ENCODE measurements at regions not wholly inside any gene's neighbourhood (a gene's known extent, or its start where the extent isn't known, plus 50 kb on each side); places are given as distances from the start of the nearest gene placed in this dataset.

- POLR2A ChIA-PET, result no interaction called here
- TF ChIP-seq CHD2 (IDR thresholded peaks at IDR 0.05; ENCODE audit: low read length, partially characterized antibody) (no peak), ELF1 (IDR thresholded peaks at IDR 0.05) (no peak), NFIC (IDR thresholded peaks at IDR 0.05; ENCODE audit: borderline replicate concordance) (no peak), EP300 (IDR thresholded peaks at IDR 0.05; ENCODE audit: borderline replicate concordance in 1 of 2, low read depth in 1 of 2, low read length in 1 of 2) (no peak), FOXJ3 (CRISPR knock-in tag; IDR thresholded peaks at IDR 0.05) (no peak), EZH2phosphoT487 (IDR thresholded peaks at IDR 0.05; ENCODE audit: borderline replicate concordance, low read depth) (no peak), RXRA (IDR thresholded peaks at IDR 0.05; ENCODE audit: borderline replicate concordance, low read depth) (no peak), POLR2AphosphoS5 (IDR thresholded peaks at IDR 0.05; ENCODE audit: low read depth, low read length) (no peak), MEF2A (IDR thresholded peaks at IDR 0.05; ENCODE audit: borderline replicate concordance, low read depth) (no peak), CTCF (IDR thresholded peaks at IDR 0.05) (no peak), SMC3 (IDR thresholded peaks at IDR 0.05; ENCODE audit: low read depth, low read length) (no peak), ZBTB33 (IDR thresholded peaks at IDR 0.05; ENCODE audit: borderline replicate concordance, low read depth) (no peak), TEAD4 (IDR thresholded peaks at IDR 0.05; ENCODE audit: borderline replicate concordance, insufficient read depth) (no peak), REST (IDR thresholded peaks at IDR 0.05; ENCODE audit: low read depth, low read length) (no peak)
- no peak overlapping the region for H3K9ac ChIP-seq
- H3K9me2 ChIP-seq, result no peaks in the 10 kb centered on the region
- H3K27ac ChIP-seq (ENCODE audit: low read depth in 2 of 2, low read length in 1 of 2), result no peak overlapping the region
- WGBS (ENCODE audit: low lambda C conversion rate), result 51% methylated on average over 8 of the region's 8 CpGs
- no peaks in the 10 kb centered on the region; the same call in 1 of the 2 replicates for H3K9me3 ChIP-seq
- H3K4me3 ChIP-seq (ENCODE audit: low read depth in 2 of 2, low read length in 1 of 2), result no peak overlapping the region
- H3K36me3 ChIP-seq (replicated peaks in 1 of 2; ENCODE audit: control insufficient read depth in 1 of 2, insufficient read depth in 2 of 2, low read length in 1 of 2), result no peaks in the 10 kb centered on the region
- no peaks in the 10 kb centered on the region for H3K79me2 ChIP-seq (ENCODE audit: insufficient read depth)
- CTCF ChIA-PET, result interaction anchor here (1.1 to 1.7 kb wide), 2 partner anchors 11 to 20 kb away, joined by 4 to 5 read pairs; no protein-coding TSS in a partner anchor
- peaks cover 0 to 4% of the 10 kb centered on the region in 2 experiments; a peak in 1 of 4 replicates for H3K4me1 ChIP-seq (ENCODE audit: control insufficient read depth in 1 of 2, insufficient read depth in 2 of 2, low read depth in 1 of 2, low read length in 1 of 2)
- DNase-seq, result no peak
- H3K27me3 ChIP-seq (ENCODE audit: insufficient read depth), result no peaks in the 10 kb centered on the region
- no peaks in the 10 kb centered on the region for H3F3A ChIP-seq (replicated peaks; ENCODE audit: insufficient read depth)
- H2AFZ ChIP-seq (ENCODE audit: low read depth), result no peak overlapping the region
- H3K4me2 ChIP-seq, result no peak overlapping the region
- H4K20me1 ChIP-seq (ENCODE audit: insufficient read depth), result no peaks in the 10 kb centered on the region
These were observed 273.8 kb upstream of the RGMA start for GRCh38 chr15:93362821-93363220.

All from SK-N-SH (cell line).